ENCODE measurements at regions not wholly inside any gene's neighbourhood (a gene's known extent, or its start where the extent isn't known, plus 50 kb on each side); places are given as distances from the start of the nearest gene placed in this dataset.
"Not testable (repeated sequence)": the region's sequence is repeated elsewhere in the genome, so short reads cannot be mapped to it uniquely, and the experiment has no call there.

DNA sequence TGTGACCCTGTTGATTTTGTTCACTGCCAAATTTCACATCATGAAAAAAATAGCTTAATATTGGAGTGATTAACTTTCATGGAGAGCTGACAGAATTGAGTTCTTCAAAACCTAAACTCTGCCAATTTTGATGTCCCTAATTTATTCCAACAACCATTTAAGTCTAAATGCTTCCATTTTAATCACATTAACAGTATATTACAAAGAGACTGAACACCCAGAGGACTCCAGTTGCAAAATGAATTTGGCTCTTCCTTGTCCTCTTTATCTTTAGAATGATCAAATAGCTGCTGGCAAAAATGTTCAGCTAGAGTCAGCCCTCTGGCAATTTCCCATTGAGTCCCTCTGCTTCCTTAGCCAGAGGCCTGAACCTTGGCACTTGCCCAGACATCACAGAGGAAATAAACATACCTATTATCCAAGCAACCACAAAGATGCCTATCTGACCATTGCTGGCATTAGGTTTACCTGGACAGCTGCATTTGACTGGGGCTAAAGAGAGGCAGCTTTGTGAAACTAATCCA, 299.0 kb upstream of the STXBP5 start:
- DNase-seq = peak; percentile 28

DNA sequence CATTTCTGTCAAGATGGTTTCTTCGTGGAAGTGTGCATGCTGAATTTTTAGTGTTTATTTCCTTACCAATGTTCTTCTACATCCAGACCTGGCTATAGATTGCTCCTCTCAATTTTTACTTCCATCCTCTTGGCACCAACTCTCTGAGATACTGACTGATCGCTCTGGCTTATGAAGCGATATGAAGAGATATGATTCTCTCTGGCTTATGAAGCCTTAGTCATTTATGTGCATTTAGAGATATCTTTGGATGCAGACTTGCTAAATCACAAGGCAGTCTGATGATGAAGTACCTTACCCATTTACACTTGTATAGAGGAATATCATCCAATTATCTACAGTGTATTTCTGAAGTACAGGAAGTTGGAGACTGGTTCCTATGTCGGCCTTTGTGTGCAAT, 295.4 kb upstream of the STXBP5 start:
- no peak for DNase-seq

GRCh38 chr6:146909376-146909775, 294.8 kb upstream of the STXBP5 start:
- DNase-seq = no peak

DNA sequence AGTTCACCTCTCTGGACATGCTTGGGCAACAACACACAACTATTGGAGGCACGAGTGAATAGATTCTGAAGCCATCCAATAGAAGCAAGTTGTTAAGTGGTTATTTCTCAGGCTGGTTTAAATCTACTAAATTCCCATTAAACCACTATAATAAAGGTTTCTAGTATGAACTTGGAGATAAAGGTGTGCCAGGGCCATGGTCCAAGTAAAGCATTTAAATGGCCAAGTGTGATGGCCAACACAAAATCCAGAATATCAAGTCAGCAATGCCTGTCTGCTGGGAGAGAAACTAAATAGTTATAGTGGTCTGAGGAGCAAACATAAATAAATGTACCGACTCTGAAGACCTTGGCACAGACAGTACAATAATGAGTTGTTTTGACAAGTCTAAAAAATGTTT, 294.3 kb upstream of the STXBP5 start:
- no peak for DNase-seq

DNA sequence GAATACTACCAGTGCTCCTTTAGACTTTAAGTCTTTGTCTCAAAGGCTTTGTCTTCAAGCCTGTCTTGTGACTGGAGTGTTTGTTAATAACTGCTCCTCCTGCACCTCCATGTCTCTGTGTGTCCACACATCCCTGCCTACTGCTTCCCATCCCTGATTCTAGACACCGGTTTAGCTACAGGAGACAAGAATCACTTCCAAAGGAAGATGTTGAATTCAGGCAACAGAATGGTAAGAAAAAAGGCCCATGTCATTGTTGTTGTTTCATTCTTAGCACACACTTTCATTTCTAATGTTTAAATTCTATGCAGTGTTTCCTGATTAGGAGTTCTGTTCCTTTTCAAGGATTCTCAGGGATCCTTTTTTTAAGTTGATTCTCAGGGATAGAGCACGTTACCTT, 293.6 kb upstream of the STXBP5 start:
- DNase-seq = no peak

DNA sequence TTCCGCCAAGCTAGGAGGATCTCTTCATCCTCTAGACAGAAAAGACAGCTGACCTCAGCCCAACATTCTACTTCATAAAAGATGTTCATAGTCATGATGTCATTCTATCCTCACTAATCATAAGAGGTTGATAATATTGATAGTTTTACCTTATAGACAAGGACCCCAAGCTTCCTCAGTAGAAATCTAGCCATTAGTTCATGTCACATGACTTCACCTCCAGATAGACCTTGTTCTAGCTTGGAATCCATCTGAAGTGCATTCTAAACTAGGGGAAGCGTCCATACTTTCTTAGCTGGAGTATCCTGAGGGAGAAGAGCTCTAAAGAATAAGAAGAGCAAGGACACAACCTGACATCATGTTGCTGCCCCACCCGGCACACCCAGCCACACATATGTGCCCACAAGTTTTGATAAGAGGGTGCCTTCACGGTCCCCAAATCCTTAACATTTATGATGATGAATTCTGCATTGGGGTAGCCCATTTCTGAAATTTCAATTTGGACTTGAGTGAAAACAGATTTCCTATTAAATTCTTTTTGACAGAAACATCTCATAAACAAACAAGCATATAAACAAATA, 292.5 kb upstream of the STXBP5 start:
- no peak for DNase-seq

DNA sequence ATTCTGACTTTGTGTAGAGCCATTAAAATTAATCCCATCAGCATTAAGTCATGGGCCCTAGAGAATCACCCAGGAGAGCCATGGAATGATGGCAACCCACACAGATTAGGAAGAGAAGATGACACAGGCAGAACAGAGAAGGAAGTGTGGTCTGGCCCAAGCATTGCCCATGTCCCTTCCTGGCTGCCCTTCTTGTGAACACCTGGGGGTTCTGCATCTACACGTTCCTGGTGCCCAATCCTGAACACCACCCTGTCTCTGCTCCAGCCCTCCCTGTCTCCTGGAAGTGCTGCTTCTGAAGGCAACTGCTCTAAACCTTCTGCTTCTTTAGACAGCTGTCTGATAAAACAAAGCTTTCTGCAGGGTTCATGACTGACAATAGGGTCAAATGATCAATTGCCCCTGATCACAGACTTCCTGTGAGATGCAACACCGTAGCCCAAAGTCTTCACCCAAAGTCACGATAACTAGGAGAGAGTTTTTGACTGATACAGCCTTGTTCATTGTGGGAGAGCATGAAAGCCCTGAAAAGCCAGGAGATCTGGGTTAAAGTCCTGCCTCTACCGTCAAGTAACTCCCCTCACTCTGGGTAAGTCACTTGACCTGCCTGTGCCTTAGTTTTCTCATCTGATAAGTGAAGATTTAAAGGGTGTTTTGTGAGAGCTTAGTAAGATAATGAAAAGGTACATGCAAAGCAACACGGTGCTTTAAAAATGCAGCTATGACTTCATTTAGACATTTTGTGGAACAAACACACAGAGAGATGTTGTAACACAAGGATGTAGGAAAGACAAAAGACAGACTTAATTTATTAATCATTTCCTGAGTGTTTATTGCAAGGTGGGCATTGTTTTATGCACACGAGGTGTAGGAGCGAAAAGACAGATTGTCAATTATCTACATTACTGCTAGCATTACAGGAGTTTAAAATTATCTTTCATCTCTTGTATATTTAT, 291.2 kb upstream of the STXBP5 start:
- DNase-seq = no peak

DNA sequence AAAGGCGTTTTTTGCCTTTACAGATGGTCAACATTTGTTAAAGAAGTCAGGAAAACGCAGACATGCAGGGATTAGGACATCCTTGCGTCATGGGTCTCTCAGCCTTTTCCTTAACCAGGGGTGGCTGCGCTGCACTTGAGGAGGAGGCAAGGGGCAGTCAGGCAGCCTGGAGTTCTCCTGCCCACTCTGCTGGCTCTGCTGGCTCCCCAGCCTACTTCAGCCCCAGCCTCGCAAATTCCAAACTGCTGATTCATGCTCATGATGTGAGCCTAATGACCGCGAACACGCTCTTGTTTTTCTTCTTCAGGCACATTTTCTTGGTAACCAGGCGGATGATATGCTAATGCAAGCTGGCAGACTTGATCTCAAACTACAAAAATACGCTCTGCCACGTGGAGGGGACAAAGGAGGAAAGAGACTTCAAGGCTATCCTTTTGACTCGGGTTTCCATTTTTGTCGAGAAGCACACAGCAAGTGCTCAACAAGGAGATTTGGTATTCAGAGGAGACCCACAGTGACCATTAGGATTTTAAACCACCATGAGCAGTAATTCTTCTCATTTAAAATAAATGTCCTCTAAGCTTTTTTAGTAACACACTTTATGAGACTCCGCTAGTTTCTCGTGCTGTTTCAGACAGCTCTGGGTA, 290.3 kb upstream of the STXBP5 start:
- DNase-seq = peak; percentile 56

DNA sequence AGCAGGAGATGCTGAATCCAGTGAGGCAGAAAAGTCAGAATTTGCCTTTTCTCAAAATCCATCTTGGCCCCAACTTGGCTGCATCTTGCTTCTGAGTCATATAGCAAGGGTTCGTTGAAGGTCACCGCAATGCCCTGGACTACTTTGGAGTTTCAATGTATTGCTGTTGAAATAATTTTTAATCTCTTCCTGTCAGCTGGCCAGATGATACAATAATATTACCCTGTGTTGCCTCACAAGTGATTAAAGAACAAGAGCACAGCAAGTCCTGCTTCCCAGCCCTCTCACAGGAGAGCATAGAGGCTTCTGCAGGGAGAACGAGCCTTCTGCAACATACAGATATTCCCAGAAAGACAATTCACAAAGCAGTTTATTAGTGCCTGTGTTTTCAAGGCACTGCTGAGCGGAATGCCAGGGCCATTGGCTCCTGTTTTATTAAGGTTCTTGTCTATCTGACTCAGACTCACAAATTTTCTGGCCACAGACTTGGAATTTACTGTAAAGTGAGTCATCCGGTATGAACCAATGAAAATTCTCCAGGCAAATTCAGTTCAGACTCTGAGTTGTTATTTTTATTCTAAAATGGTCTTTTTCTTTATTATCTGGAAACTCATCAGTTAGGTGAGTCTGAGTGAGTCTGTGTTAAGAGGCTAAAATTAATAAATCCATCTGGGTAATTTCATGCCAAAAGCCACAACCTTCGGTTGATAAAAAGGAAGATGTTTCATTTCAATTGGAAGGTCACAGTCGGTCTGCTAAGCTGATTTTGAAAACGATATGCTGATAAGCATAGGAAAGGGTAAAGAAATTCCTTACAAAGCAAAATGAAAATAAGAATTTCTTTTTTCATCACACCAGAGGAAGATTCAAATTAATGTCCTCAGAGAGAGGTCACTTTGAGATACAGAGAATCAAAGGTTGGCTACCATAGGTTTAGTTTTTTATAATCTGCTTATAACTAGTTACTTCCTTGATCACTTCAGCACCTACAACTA, 289.4 kb upstream of the STXBP5 start:
- peak; percentile 21 for DNase-seq

- no peak for DNase-seq
Measured at GRCh38 chr6:146915671-146916127, 288.5 kb upstream of the STXBP5 start.

- no peak for DNase-seq
Measured at GRCh38 chr6:146916435-146917025, 287.7 kb upstream of the STXBP5 start.

DNA sequence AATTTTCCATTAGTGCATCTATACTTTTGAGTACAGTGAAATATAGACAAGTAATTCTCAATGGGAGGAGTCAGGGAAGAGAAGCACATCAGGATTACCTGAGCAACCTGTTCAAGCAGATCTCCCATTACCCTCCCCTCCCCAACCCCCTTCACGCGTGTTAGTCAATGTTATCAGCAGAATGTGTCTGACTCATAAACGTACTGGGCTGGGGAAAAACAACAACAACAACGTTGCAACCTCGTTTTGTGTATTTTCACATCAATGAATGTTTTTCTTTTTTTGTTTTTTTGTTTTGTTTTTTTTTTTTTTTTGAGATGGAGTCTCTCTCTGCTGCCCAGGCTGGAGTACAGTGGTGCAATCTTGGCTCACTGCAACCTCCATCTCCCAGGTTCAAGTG, 287.0 kb upstream of the STXBP5 start:
- no peak for DNase-seq

- no peak for DNase-seq
Measured at GRCh38 chr6:146917979-146918378, 286.2 kb upstream of the STXBP5 start.

DNA sequence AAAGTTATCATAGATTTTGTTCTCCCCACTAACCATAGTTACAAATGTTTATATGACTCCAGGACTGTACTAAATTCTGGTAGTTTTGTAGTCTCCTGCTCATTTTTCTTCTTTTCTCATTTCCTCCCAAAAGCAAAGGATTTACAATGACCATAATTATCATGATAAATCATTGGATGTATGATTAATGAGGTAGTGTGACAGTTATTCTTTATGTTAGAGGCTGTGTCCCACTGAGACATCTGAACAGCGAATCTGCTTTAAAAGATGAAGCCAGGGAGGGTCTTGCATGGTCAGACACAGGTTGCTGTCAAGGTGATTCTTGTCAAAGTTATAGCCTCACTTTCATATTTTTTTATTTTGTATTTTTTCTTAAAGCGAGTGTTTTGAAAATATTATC, 285.2 kb upstream of the STXBP5 start:
- no peak for DNase-seq

GRCh38 chr6:146923205-146923833, 280.9 kb upstream of the STXBP5 start:
- no peak for DNase-seq

- no peak for DNase-seq
Measured at GRCh38 chr6:146925846-146926245, 278.4 kb upstream of the STXBP5 start.

DNA sequence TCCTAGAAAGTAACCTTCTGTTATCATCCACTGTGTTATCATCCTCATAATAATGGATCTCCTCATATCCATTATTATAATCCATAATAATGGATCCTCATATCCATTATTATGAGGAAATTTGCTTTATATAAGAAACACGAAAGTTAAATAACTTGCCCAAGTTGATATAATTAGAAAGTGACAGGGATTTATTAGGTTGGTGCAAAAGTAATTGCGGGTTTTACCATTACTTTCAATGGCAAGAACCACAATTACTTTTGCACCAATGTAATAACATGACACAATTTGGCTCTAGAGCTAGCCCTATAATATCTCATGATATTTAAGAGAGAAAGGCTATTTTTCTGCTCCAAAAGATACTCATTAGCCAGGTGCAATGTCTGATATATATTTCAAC, 275.7 kb upstream of the STXBP5 start:
- DNase-seq = no peak

DNA sequence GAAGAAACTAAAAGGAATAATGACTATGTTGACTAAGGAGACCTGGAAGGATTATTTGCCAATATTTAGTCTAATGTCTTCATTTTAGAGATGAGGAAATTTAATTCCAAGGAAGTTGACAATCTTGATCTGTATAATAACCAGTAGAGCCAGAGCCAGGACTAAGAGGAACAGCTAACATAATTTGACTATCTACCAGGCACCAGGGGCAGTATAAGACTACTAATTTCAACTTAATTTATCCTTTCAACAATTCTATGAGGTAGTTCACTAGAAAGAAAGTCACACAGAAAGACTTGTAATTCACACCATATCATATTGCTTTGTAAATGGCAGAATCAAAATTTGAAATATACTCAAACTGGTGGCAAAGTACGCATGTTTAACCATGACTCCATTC, 273.0 kb upstream of the STXBP5 start:
- DNase-seq = no peak

DNA sequence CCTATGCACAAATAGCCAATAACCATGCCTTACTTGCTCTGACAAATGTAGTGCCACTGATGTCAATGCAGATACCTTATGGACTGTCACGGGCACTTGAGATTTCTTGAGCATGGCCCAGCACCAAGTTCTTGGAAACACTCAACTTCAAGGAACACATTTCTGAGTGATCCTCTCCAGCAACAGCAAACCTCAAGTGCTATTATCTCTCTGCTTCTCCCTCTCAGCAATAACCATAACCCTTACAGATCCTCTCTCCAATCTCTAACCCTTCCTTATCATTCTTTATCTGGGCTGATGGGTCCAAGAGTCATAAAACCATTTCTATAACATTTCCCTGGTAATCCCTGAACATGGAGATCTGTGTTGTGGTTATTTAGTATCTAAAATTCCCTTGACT, 266.9 kb upstream of the STXBP5 start:
- no peak for DNase-seq

- no peak for DNase-seq
Measured at GRCh38 chr6:146938266-146938665, 266.0 kb upstream of the STXBP5 start.

GRCh38 chr6:146939456-146939855, 264.8 kb upstream of the STXBP5 start:
- DNase-seq = not testable (repeated sequence)
